ENCODE measurements at regions not wholly inside any gene's neighbourhood (a gene's known extent, or its start where the extent isn't known, plus 50 kb on each side); places are given as distances from the start of the nearest gene placed in this dataset.

DNA sequence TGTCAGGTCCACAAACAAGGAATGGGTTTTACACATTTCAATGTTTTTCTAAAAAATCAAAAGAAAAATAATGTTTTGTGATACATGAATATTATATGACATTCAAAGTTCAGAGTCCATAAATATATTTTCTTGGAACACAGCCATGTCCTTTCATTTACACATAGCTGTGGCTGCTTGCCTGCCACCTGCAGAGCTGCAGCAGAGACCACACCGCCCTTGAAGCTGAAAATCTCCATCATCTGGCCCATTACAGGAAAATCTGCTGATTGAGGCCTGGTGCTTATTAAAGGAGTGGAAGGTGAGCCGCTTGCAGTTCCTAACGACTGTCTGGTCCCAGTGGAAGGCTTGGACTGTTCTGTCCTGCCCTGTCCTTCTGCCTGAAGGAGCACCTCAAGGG is 232.6 kb upstream of the ADAMTS16 start:
- Histone ChIP-seq H3K4me2 (ENCODE audit: low read length) (no peak overlapping the region), H3K4me1 (no peaks in the 10 kb centered on the region), H3K36me3 (ENCODE audit: control insufficient read depth, insufficient read depth, low read length) (no peaks in the 10 kb centered on the region), H2AFZ (no peak overlapping the region), H3K9me3 (ENCODE audit: control insufficient read depth, low read length) (no peaks in the 10 kb centered on the region), H3K79me2 (no peaks in the 10 kb centered on the region), H3K27me3 (ENCODE audit: control insufficient read depth, insufficient read depth, low read length) (no peaks in the 10 kb centered on the region), H3K9ac (no peak overlapping the region), H3K4me3 (ENCODE audit: low read depth, low read length) (no peak overlapping the region), H3K27ac (no peak overlapping the region)
- TF ChIP-seq, protein P1, sequence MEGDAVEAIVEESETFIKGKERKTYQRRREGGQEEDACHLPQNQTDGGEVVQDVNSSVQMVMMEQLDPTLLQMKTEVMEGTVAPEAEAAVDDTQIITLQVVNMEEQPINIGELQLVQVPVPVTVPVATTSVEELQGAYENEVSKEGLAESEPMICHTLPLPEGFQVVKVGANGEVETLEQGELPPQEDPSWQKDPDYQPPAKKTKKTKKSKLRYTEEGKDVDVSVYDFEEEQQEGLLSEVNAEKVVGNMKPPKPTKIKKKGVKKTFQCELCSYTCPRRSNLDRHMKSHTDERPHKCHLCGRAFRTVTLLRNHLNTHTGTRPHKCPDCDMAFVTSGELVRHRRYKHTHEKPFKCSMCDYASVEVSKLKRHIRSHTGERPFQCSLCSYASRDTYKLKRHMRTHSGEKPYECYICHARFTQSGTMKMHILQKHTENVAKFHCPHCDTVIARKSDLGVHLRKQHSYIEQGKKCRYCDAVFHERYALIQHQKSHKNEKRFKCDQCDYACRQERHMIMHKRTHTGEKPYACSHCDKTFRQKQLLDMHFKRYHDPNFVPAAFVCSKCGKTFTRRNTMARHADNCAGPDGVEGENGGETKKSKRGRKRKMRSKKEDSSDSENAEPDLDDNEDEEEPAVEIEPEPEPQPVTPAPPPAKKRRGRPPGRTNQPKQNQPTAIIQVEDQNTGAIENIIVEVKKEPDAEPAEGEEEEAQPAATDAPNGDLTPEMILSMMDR (IDR thresholded peaks at IDR 0.05): no peak

DNA sequence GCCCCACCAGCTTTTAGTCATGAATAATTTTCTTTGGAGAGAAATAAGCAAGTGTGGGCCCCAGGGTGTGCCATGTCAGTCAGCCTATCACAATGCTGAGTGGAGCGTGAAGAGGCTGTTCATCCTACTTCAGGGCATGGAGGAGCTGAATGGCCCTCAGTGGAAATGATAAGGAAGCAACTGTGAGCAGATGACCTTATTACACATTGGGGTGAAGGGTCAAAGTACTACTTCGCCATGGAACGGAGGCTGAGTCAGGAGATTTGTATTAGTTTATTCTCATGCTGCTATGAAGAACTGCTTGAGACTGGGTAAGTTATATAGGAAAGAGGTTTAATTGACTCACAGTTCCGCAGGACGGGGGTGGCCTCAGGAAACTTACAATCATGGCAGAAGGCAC is 231.0 kb upstream of the ADAMTS16 start:
- no peak overlapping the region for H3K4me2 ChIP-seq (ENCODE audit: low read length)
- no peak overlapping the region for H3K4me3 ChIP-seq (ENCODE audit: low read depth, low read length)
- H2AFZ ChIP-seq: no peak overlapping the region
- H3K27ac ChIP-seq: no peak overlapping the region
- no peaks in the 10 kb centered on the region for H3K79me2 ChIP-seq
- H3K9me3 ChIP-seq (ENCODE audit: control insufficient read depth, low read length): no peaks in the 10 kb centered on the region
- no peaks in the 10 kb centered on the region for H3K27me3 ChIP-seq (ENCODE audit: control insufficient read depth, insufficient read depth, low read length)
- no peaks in the 10 kb centered on the region for H3K4me1 ChIP-seq
- TF ChIP-seq, protein P1 (IDR thresholded peaks at IDR 0.05): no peak
- no peaks in the 10 kb centered on the region for H3K36me3 ChIP-seq (ENCODE audit: control insufficient read depth, insufficient read depth, low read length)
- no peak overlapping the region for H3K9ac ChIP-seq

DNA sequence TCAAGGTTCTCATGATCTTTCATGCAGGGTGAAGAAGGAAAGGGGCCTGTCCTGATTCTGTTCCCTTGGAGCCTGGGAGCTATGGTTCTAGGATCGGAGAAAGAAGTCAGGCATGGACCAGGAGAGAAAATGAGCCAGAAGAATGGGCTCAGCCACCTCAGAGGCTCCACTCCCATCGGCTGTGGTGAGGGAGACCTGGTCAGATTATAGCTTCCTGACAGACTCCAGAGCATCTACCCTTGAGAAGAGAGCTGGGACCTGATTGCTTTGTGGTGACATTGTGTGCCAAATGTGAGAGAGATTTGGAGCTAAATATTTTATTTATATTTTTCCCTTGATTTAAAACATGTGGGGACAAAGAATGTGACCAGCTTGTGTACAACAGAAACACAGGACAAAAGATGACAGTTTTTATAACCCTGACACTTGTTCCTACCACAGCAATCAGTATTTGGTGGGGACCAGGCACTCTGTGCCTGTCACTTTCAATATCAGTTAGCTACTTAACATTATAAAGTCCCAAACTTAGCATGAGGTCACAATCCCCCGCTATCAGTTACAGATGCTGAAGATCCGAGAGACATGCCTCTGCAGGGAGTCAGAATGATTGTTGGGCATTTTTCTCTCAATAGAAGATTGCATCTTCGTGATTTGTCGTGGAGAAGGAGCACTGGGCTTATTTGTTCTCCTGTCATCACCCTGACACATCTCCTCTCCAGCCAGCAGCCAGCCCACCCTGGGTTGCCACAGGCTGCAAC is 228.3 kb upstream of the ADAMTS16 start:
- Histone ChIP-seq H3K9me3 (ENCODE audit: control insufficient read depth, low read length) (no peaks in the 10 kb centered on the region), H3K4me2 (ENCODE audit: low read length) (no peak overlapping the region), H3K4me1 (no peaks in the 10 kb centered on the region), H3K27ac (no peak overlapping the region), H3K27me3 (ENCODE audit: control insufficient read depth, insufficient read depth, low read length) (no peaks in the 10 kb centered on the region), H3K9ac (no peak overlapping the region), H3K36me3 (ENCODE audit: control insufficient read depth, insufficient read depth, low read length) (no peaks in the 10 kb centered on the region), H2AFZ (no peak overlapping the region), H3K4me3 (ENCODE audit: low read depth, low read length) (no peak overlapping the region), H3K79me2 (no peaks in the 10 kb centered on the region)
- TF ChIP-seq, protein P1 (IDR thresholded peaks at IDR 0.05): no peak

DNA sequence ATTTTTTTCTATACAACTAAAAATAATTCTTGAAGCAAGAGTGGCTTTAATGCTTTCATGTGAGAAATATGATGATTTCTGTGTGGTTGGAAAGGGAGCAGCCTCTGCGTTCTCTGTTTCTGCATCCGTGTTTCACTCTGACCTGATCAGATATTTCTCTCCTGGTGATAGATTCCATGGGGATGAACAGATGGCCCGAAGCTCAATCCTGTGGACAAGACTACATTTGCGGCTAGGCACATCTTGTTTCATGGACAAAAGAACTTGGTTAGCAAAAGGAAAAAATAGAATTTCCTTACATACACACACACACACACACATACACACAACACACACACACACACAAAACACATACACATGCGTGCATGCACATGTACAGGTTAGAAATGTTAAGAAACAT is 218.2 kb upstream of the ADAMTS16 start:
- H3K4me1 ChIP-seq: no peaks in the 10 kb centered on the region
- H3K9me3 ChIP-seq (ENCODE audit: control insufficient read depth, low read length): no peaks in the 10 kb centered on the region
- no peak overlapping the region for H3K4me3 ChIP-seq (ENCODE audit: low read depth, low read length)
- H3K36me3 ChIP-seq (ENCODE audit: control insufficient read depth, insufficient read depth, low read length): no peaks in the 10 kb centered on the region
- no peaks in the 10 kb centered on the region for H3K79me2 ChIP-seq
- no peak overlapping the region for H3K27ac ChIP-seq
- H2AFZ ChIP-seq: no peak overlapping the region
- TF ChIP-seq, protein P1 (IDR thresholded peaks at IDR 0.05): no peak
- H3K4me2 ChIP-seq (ENCODE audit: low read length): no peak overlapping the region
- no peak overlapping the region for H3K9ac ChIP-seq
- no peaks in the 10 kb centered on the region for H3K27me3 ChIP-seq (ENCODE audit: control insufficient read depth, insufficient read depth, low read length)

DNA sequence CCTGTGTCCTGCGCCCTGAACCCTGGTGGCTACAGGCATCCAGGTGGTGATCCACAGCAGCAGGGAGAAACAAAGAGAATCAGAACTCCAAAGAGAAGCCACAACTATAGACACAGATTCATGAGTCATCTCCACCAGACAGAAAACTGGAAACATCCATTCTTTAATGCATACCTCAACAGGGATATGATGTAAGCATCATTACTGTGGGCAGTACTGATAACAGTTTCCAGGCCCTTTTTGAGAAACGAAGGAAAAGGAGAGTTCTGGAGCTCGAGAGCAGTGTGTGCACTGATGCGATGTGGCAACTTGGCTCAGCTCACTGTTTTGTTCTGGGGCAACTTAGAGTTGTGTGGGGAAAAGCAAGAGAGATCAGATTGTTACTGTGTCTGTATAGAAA is 215.6 kb upstream of the ADAMTS16 start:
- H3K27ac ChIP-seq: no peak overlapping the region
- no peaks in the 10 kb centered on the region for H3K79me2 ChIP-seq
- no peaks in the 10 kb centered on the region for H3K27me3 ChIP-seq (ENCODE audit: control insufficient read depth, insufficient read depth, low read length)
- no peaks in the 10 kb centered on the region for H3K36me3 ChIP-seq (ENCODE audit: control insufficient read depth, insufficient read depth, low read length)
- TF ChIP-seq, protein P1 (IDR thresholded peaks at IDR 0.05): no peak
- no peaks in the 10 kb centered on the region for H3K9me3 ChIP-seq (ENCODE audit: control insufficient read depth, low read length)
- no peaks in the 10 kb centered on the region for H3K4me1 ChIP-seq
- H3K9ac ChIP-seq: no peak overlapping the region
- no peak overlapping the region for H2AFZ ChIP-seq
- no peak overlapping the region for H3K4me2 ChIP-seq (ENCODE audit: low read length)
- H3K4me3 ChIP-seq (ENCODE audit: low read depth, low read length): no peak overlapping the region
